Motor neuron (in vitro differentiated cells): ENCODE measurements at regions not wholly inside any gene's neighbourhood (a gene's known extent, or its start where the extent isn't known, plus 50 kb on each side); places are given as distances from the start of the nearest gene placed in this dataset.

Experiments
- ATAC-seq, 8 experiments: fragments of 200-7000 bp; cut with Tn5 transposase; replicated peaks in 6 of 8; 2 replicates each; pipeline ENCODE4 v1.8.0; 2021; ENCODE audit warnings: mild to moderate bottlenecking in 8 of 8, moderate library complexity in 8 of 8
- H3K27ac ChIP-seq, 2 donors: fragments of 250-450 bp; sonication (Bioruptor Pico); 2 replicates each; pipeline ENCODE4 v1.9.0; 2021; ENCODE audit warnings: antibody characterized with exemption in 2 of 2, mild to moderate bottlenecking in 2 of 2, moderate library complexity in 1 of 2
- H3K4me1 ChIP-seq, 2 donors: fragments of 250-450 bp; sonication (Bioruptor Pico); replicated peaks in 1 of 2; 2 replicates each; pipeline ENCODE4 v1.6.1; 2021; ENCODE audit warnings: antibody characterized with exemption in 2 of 2, mild to moderate bottlenecking in 2 of 2, moderate library complexity in 1 of 2
- H3K4me3 ChIP-seq, 5 donors: fragments of 250-450 bp; sonication (Bioruptor Pico); 2 replicates each; pipeline ENCODE4 v1.9.0; 2021; ENCODE audit warnings: antibody characterized with exemption in 5 of 5, mild to moderate bottlenecking in 5 of 5, moderate library complexity in 4 of 5
- WGBS, 10 experiments: fragments of 450-650 bp; shearing (Covaris generic); methylation state at CpG; one replicate each; pipeline ENCODE4 v1.0.0; 2022; 5-methylcytosine and 5-hydroxymethylcytosine counted together
- in situ Hi-C, 9 experiments: fragments of 400-800 bp; cut with MboI; loops; one replicate each; pipeline ENCODE4 v1.15.0; 2021; ENCODE audit warnings: low sequenced_read_pairs in 9 of 9, low pct_unique_long_range_greater_than_20kb in 2 of 9; ENCODE audit not compliant: unreplicated experiment in 9 of 9

DNA sequence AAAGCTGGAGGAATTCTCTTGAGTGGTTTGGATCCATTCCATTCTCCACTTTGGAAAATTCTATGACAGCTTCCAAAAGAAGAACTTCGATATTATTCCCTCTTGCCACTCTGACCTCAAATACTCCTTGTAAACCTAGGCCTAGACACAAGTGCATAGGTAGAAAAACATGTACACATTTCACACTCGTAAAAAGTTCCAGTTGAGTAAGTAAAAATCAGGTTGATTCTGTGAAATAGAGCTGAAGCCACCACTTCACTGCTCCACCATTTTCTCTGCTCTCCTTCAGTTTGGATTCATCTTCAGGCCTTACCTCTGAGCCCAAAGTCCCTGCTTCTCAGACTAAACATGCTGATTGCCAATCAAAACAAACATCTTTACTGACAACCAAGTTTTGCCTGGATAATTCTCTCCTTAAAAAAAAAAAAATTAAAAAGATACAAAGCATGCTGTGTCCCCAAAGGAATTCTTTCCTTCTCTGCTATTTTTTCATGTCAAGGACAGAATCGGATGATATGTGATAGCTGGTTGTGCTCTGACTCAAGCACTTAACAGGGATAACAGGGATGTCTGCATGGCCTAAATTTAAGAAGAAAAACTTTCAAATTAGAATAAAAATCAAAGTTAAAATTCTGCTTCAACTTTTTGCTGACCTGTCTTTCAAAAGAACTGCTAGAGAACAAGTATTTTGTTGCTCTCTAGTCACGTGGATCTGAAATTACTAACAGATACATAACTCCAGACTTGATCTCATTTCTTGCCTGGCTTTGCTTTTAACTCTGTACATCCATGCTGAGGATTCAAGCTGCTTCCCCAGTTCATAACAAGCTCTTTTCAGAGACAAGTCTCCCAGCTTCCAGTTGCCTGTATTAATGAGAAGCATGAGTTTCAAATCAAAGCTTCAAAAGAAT lies 420.9 kb upstream of the INTU start:
- WGBS, 10 experiments, result 35 to 100% (median 90%) methylated on average over 2 to 4 of the region's 4 CpGs
- Histone ChIP-seq H3K27ac (no peak overlapping the region), H3K4me3 (no peak overlapping the region), H3K4me1 (no peaks in the 10 kb centered on the region)
- ATAC-seq, result no peak
- in situ Hi-C loops, result no loop called here

DNA sequence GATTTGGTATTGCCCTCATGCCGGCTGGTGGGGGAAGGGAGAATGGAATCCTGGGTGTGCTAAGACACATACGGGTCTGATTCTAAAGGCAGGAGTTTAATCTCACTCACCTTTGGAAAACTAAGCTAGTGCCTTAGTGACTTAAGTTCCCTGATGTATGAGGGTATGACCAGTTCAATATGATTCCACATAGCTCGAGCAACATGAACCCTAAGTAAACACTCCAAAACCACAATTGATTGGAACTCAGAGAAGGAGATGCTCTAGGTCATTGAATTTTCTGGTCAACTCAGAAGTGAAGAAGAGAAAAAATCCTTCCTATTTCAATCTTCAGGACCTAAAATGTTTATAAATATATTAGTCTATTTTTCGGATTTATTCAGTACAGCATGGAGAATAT lies 420.1 kb upstream of the INTU start:
- no peak overlapping the region for H3K27ac ChIP-seq

DNA sequence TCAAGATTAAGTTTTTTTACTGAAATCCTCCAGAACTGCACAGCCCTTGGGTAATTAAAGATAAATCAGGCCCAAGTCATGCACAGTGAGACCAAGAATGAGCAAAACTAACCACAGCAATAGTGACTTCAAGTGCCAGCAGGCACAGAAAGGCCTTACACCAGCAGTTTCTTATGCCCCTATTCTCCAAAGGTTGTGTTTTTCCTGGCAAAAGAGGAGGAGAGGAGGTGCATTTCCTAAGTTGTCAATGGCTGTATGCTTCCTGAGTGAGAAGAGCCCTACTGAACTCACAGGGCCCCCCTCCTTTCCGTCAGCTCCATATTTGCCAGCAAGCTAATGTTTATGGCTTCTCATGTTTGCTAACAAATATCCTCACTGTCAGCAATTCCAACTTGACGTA lies 418.7 kb upstream of the INTU start:
- in situ Hi-C loops, result no loop called here
- no peak for ATAC-seq
- Histone ChIP-seq H3K4me3 (no peak overlapping the region), H3K4me1 (no peaks in the 10 kb centered on the region), H3K27ac (no peak overlapping the region)
- WGBS, 10 experiments, result 40 to 100% (median 94%) methylated on average over 1 to 2 of the region's 2 CpGs; no CpG with 5 or more reads in 3 of the 10 experiments

More for the DNA sequence above, 420.1 kb upstream of the INTU start:
- WGBS, 10 experiments, result 60 to 100% (median 87%) methylated on average over 1 to 4 of the region's 4 CpGs; no CpG with 5 or more reads in 3 of the 10 experiments
- no peaks in the 10 kb centered on the region for H3K4me1 ChIP-seq
- in situ Hi-C loops, result no loop called here
- no peak for ATAC-seq
- H3K4me3 ChIP-seq, result no peak overlapping the region

DNA sequence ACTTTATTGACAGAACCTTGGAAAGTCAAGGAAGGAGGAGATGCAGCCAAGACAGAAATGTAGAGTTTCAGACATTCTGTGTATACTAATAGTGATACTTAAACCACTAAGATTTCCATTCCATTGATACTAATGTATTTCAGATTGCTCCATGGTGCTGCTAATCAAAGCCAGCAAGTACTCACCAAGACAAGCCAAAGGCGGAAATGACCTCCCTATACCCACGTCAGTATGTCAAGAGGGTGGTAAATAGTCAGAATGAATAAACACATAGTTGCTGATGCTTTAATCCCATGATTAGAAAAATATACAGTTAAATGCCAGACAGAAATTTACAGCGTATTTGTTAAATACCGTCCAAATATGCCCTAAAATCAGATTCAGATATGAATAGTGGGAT lies 417.8 kb upstream of the INTU start:
- WGBS, 10 experiments, result 40 to 100% (median 72%) methylated on average over 1 to 4 of the region's 4 CpGs

DNA sequence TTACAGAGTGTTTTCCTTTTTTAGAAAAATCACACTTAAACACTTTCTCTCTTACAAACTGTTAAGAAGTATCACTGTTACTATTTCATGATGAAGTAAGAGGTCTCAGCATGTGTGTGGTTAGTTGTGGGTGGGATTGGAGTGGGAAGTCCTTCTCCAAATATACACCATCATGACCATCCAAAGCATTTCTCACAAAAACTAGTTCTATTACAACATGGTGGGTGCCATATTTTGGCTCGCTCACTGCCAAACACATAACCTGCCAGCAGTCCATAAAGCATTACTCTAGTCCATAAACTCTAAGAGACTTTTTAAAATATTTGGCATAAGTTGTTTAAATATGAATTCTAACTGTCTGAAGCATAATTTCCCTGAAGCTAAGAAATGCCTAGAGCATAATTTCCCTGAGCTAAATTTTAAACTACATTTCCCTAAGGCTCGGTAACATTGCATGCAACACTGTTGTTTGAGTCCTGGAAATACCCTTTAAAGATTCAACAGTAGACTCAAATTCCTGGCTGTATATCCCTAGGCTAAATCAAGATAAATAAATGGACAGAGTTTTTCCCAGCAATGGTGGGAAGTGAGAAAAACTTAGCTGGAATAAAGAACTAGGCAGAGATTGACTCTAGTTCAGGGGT lies 415.0 kb upstream of the INTU start:
- in situ Hi-C loops, result no loop called here
- WGBS, 10 experiments, result 20 to 86% (median 60%) methylated on average over 1 to 2 of the region's 2 CpGs; no CpG with 5 or more reads in 5 of the 10 experiments
- no peak overlapping the region for H3K4me3 ChIP-seq
- peak in 1 of 8 experiments; percentile 63 for ATAC-seq
- H3K27ac ChIP-seq, result no peak overlapping the region
- H3K4me1 ChIP-seq, result no peaks in the 10 kb centered on the region

More for the DNA sequence above, 417.8 kb upstream of the INTU start:
- in situ Hi-C loops, result no loop called here
- Histone ChIP-seq H3K27ac (no peak overlapping the region), H3K4me1 (no peaks in the 10 kb centered on the region), H3K4me3 (no peak overlapping the region)
- no peak for ATAC-seq

DNA sequence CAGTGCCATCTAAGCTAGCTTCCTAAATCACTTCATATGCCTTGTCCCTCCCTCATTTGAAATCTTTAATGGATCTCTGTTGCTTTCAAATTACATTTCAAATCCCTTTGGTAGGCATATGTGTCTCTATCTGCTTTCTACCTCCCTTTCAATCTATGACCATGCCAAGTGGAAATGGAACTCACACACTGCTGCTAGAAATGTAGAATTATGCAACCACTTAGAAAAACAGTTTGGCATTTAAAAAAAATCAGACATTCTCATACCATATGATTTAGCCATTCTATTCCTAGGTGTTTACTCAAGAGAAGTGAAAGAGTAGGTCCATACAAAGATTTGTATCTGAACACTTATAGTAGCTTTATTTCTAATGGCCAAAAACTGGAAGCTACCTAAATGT lies 413.5 kb upstream of the INTU start:
- in situ Hi-C loops, result no loop called here
- no peak for ATAC-seq
- H3K4me1 ChIP-seq, result no peaks in the 10 kb centered on the region
- H3K27ac ChIP-seq, result no peak overlapping the region
- H3K4me3 ChIP-seq, result no peak overlapping the region

DNA sequence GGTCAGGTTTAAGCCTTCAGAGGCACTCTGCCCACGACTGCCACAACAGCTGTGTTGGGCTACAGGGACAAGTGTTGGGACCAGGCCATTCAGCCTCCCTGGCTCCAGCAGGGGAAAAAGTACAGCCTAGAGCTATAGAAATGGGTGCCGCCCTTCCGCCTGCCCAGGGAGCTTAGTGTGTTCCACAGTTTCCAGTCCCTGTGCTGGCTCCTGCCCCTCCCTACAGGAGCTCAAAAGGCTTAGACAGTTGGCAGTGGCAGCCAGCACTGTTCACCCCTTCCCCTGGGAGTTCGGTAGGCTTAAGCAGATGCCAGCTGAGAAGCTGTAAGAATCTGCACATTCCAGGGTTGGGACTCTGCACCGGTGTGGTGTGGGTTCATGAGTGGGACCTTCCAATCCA lies 408.2 kb upstream of the INTU start:
- 100% methylated on average over 1 to 4 of the region's 5 CpGs; no CpG with 5 or more reads in 7 of the 10 experiments for WGBS, 10 experiments
- H3K27ac ChIP-seq, result no peak overlapping the region
- no peaks in the 10 kb centered on the region for H3K4me1 ChIP-seq
- in situ Hi-C loops, result no loop called here
- H3K4me3 ChIP-seq, result no peak overlapping the region
- ATAC-seq, result no peak

DNA sequence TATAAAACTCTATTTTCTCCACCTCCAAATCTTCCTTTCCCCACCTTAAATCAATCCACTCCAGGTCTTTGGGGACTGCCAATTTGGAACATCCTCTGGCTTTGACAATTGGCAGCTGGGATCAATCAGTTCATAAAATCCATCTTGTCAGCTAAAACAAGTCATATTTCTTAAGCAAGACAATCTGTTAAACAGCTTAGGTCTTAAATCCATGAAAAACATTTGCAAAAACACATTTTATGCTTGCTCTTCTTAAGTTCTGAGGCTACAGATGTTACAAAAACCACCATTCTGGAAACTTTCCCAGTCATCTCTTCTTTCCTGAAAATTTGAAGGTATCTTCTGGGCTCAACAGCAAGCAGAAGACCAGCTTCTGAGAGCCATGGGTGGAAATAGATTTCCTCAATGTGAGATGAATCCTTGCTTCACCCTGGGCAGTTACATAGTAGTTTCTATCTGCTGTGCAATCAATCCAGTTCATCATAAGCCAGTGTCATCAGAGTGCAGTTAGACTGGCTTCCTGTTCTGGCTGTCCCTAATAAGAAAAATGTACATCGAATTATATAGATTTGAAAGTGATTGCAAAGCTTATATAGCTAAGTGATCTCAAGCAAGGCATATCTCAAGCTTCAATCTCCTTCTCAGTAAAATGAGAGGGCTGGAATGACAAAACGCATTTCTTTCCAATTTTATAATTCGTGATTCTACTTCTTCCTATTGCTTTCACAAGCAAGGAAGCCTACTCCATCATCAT lies 402.7 kb upstream of the INTU start:
- in situ Hi-C loops, result no loop called here
- H3K4me1 ChIP-seq, result no peaks in the 10 kb centered on the region
- WGBS, 10 experiments, result 10 to 93% (median 75%) methylated on average over 1 to 3 of the region's 3 CpGs; no CpG with 5 or more reads in 1 of the 10 experiments
- no peak overlapping the region for H3K27ac ChIP-seq
- H3K4me3 ChIP-seq, result no peak overlapping the region
- ATAC-seq, result no peak

DNA sequence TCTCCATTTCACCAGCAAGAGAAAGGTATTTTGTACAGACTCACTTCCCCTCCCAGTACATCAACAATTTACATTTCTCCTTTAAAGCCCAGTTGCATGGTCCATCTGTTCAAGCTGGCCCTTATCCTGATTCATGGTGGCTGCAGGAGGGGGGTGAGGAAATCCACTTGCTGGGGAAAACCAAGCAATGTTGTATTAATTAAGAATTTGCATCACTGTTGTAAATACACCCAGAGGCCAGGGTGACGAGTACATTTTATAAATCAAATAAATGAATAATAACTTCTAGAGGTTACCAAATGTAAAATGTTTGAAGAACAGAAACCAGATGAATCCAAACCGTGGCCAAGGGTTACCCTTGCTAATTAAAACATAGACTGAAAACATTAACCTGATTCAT lies 395.9 kb upstream of the INTU start:
- Histone ChIP-seq H3K4me1 (no peaks in the 10 kb centered on the region), H3K4me3 (no peak overlapping the region), H3K27ac (no peak overlapping the region)
- in situ Hi-C loops, result no loop called here
- 0 to 100% (median 50%) methylated on average over 1 to 2 of the region's 2 CpGs; no CpG with 5 or more reads in 1 of the 10 experiments for WGBS, 10 experiments
- ATAC-seq, result peak in 3 of 8 experiments; percentile 52 to 67 (median 55)

DNA sequence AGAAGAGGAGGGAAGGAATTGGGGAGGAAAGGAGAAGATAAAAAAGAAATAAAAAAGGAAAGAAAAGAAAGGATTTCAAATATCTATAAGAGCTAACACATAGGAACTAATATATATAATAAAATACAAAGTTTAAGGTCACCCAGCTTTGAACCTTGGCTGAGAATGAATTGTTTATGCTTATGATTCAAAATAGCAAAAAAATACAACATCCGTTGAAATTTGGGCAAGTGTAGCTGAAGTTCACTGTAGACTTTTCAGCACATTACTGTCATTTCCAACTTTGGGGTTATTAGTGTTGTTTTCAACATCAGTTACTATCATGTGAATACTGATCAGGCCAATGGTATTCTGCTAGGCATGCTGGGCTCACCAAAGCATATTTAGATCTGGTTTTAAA lies 395.2 kb upstream of the INTU start:
- in situ Hi-C loops, result no loop called here
- no peak overlapping the region for H3K27ac ChIP-seq
- no peak for ATAC-seq
- 0 to 100% (median 88%) methylated on average over 1 of the region's 1 CpG; no CpG with 5 or more reads in 2 of the 10 experiments for WGBS, 10 experiments
- no peak overlapping the region for H3K4me3 ChIP-seq
- H3K4me1 ChIP-seq, result no peaks in the 10 kb centered on the region

DNA sequence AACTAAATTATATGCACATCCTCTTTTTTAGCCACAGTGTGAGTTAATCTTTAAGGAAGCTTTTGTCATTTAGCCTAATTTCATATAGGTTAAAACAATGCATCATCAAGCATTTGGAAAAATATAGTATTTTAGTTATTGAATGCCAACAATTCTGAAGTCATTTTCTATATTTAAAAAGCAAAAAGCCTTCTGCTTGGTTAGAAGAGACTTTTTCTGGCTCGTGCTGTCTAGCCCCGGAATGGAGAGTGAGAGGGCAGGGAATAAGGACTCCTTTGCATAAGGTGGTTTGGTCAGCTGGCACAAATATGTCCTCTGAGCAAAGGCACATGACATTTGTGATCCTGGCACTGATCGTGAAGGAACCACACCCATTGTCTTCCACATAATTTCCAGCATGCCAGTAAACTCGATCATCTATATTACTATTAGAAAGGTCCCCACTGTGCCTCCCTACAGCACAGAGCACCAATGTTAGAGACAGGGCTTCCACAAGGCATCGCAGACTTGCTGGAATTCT lies 393.7 kb upstream of the INTU start:
- ATAC-seq, result peak in 3 of 8 experiments; percentile 15 to 65 (median 60)
- WGBS, 10 experiments, result 5 to 89% (median 54%) methylated on average over 2 to 5 of the region's 5 CpGs; no CpG with 5 or more reads in 2 of the 10 experiments
- in situ Hi-C loops, result no loop called here
- no peak overlapping the region for H3K27ac ChIP-seq
- H3K4me3 ChIP-seq, result no peak overlapping the region
- H3K4me1 ChIP-seq, result no peaks in the 10 kb centered on the region

DNA sequence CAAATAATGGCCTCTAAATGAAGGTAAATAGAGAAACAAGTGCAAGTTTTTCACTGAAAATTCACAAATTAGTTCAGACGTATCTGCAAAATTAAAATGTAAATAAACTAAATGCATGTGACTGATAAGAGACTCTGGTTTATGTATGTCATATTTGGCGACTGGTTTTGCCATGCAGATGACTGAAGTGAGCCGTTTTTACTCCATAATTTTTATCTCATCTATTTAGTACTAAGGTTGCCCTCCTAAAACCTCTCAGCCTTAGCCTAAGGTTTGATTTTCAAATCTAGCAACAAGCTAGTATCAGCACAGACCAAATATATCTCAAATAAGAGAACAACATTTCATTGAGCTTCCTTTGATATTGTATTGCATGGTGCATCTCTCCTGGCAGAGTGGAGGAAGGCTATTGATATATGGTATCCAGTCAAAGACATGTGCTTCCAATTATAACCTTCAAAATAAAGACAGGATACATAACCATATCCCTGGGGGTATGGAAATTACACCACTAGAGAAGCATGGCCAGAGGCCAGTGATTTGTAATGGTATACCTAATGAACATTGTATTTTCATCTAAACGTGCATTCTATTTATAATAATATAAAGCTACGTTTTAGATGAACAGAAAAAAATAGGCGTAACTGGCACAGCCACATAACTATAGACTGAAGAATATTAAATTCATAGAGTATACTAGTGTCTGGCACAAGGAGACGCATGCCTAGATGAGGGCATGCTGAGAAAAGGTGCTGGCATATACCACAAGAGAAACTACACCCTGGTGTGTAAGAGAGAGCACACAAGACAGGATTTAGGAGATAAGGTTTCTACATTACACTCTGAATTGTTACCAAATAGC lies 392.6 kb upstream of the INTU start:
- WGBS, 10 experiments, result 14 to 100% (median 81%) methylated on average over 2 to 7 of the region's 7 CpGs
- Histone ChIP-seq H3K4me1 (no peaks in the 10 kb centered on the region), H3K27ac (no peak overlapping the region), H3K4me3 (no peak overlapping the region)
- in situ Hi-C loops, result no loop called here
- peak in 3 of 8 experiments; percentile 35 to 76 (median 43) for ATAC-seq
